Motor neuron (in vitro differentiated cells): ENCODE measurements at regions not wholly inside any gene's neighbourhood (a gene's known extent, or its start where the extent isn't known, plus 50 kb on each side); places are given as distances from the start of the nearest gene placed in this dataset.

Experiments
- ATAC-seq, 8 experiments: fragments of 200-7000 bp; cut with Tn5 transposase; replicated peaks in 6 of 8; 2 replicates each; pipeline ENCODE4 v1.8.0; 2021; ENCODE audit warnings: mild to moderate bottlenecking in 8 of 8, moderate library complexity in 8 of 8
- H3K27ac ChIP-seq, 2 donors: fragments of 250-450 bp; sonication (Bioruptor Pico); 2 replicates each; pipeline ENCODE4 v1.9.0; 2021; ENCODE audit warnings: antibody characterized with exemption in 2 of 2, mild to moderate bottlenecking in 2 of 2, moderate library complexity in 1 of 2
- H3K4me1 ChIP-seq, 2 donors: fragments of 250-450 bp; sonication (Bioruptor Pico); replicated peaks in 1 of 2; 2 replicates each; pipeline ENCODE4 v1.6.1; 2021; ENCODE audit warnings: antibody characterized with exemption in 2 of 2, mild to moderate bottlenecking in 2 of 2, moderate library complexity in 1 of 2
- H3K4me3 ChIP-seq, 5 donors: fragments of 250-450 bp; sonication (Bioruptor Pico); 2 replicates each; pipeline ENCODE4 v1.9.0; 2021; ENCODE audit warnings: antibody characterized with exemption in 5 of 5, mild to moderate bottlenecking in 5 of 5, moderate library complexity in 4 of 5
- WGBS, 10 experiments: fragments of 450-650 bp; shearing (Covaris generic); methylation state at CpG; one replicate each; pipeline ENCODE4 v1.0.0; 2022; 5-methylcytosine and 5-hydroxymethylcytosine counted together
- in situ Hi-C, 9 experiments: fragments of 400-800 bp; cut with MboI; loops; one replicate each; pipeline ENCODE4 v1.15.0; 2021; ENCODE audit warnings: low sequenced_read_pairs in 9 of 9, low pct_unique_long_range_greater_than_20kb in 2 of 9; ENCODE audit not compliant: unreplicated experiment in 9 of 9

DNA sequence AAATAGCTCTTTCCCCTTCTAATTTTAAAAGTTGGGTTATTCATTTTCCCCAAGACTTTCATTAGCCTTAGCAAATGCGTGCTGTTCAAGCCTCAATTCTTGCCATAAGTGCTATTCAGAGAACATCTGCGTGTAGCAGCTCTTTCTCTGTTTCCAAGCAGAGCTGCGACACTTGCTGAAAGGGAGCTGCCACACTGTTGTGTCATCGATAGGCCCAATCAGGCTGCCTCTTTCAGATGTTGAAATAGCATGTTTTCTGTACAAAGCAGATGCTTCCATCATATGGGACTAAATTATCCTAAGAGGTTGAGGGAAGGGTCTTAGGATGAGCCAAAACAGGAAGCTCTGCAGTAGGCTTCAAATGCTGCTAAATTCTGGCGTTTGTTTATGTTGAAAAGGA, 220.9 kb upstream of the CDC14C start:
- in situ Hi-C loops = no loop called here
- 0 to 90% (median 60%) methylated on average over 2 to 5 of the region's 5 CpGs for WGBS, 10 experiments
- Histone ChIP-seq H3K4me3 (no peak overlapping the region), H3K4me1 (peaks cover 0 to 7% of the 10 kb centered on the region in 2 donors), H3K27ac (no peak overlapping the region)
- peak in 2 of 8 experiments; percentile 11 to 38 for ATAC-seq

DNA sequence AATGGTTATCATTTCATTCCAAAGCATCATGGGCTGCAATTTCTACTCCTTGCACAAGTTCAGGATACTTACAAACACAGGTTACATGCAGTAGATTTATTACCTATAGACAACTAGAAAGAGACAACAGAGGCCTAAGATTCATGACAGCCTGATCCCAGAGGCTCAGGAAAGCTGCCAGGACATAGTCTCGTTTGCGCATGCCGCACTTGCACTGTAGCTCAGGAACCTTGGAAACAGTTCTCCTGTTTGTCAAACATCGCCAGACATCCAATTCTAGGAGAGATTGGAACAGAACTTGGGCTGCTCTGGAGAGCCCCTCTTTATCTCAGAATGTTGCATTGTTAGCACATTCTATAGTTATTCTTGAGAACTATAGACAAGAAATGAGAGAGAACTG, 216.2 kb upstream of the CDC14C start:
- ATAC-seq = peak in 4 of 8 experiments; percentile 26 to 85 (median 56)
- Histone ChIP-seq H3K4me3 (no peak overlapping the region), H3K4me1 (peaks cover 0 to 7% of the 10 kb centered on the region in 2 donors), H3K27ac (no peak overlapping the region)
- 17 to 100% (median 84%) methylated on average over 1 to 4 of the region's 4 CpGs; no CpG with 5 or more reads in 4 of the 10 experiments for WGBS, 10 experiments
- in situ Hi-C loops = no loop called here

DNA sequence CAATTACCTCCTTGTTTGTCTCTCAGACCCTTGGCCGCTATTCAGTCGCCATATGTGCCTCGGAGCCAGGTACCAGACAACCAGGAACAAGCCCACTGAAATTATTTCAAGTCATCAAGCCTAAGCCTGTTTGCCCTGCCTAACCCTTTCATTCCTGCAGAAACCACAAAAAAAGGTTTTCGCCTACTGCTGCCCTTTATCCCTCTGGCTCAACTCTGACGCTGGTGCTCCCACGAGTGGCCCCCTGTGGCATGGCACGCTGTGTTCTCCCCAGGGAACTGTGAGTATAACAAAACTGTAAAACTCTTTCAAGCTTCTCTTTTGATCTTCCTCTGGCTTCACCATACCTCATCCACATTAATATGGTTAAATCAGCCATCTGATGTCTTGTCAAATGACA, 215.7 kb upstream of the CDC14C start:
- in situ Hi-C loops = no loop called here
- Histone ChIP-seq H3K27ac (no peak overlapping the region), H3K4me1 (peaks cover 0 to 3% of the 10 kb centered on the region in 2 donors), H3K4me3 (no peak overlapping the region)
- peak in 2 of 8 experiments; percentile 56 to 61 for ATAC-seq
- 10 to 80% (median 52%) methylated on average over 1 to 7 of the region's 7 CpGs; no CpG with 5 or more reads in 2 of the 10 experiments for WGBS, 10 experiments

DNA sequence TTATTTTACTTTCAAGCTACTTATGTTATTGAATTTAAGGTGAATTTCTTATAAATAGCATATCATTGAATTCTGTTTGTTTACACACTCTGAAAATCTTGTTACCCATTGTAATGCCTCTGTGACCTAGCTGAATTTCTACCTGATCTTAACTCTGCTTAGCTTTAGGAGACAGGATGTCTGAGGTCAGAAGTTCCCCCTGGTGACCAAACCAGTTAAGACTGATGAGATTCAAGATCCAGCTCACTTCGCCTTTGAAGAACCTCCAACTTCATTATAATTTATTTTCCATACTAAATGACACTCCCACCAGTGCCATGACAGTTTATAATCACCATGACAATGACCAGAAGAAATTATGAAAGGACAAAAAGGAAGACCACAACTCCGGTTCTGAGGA, 213.4 kb upstream of the CDC14C start:
- no peak overlapping the region for H3K27ac ChIP-seq
- peaks cover 0 to 4% of the 10 kb centered on the region in 2 donors for H3K4me1 ChIP-seq
- WGBS, 10 experiments = 0 to 94% (median 47%) methylated on average over 1 to 2 of the region's 2 CpGs
- peak in 1 of 8 experiments; percentile 38 for ATAC-seq
- in situ Hi-C loops = no loop called here
- H3K4me3 ChIP-seq = no peak overlapping the region

DNA sequence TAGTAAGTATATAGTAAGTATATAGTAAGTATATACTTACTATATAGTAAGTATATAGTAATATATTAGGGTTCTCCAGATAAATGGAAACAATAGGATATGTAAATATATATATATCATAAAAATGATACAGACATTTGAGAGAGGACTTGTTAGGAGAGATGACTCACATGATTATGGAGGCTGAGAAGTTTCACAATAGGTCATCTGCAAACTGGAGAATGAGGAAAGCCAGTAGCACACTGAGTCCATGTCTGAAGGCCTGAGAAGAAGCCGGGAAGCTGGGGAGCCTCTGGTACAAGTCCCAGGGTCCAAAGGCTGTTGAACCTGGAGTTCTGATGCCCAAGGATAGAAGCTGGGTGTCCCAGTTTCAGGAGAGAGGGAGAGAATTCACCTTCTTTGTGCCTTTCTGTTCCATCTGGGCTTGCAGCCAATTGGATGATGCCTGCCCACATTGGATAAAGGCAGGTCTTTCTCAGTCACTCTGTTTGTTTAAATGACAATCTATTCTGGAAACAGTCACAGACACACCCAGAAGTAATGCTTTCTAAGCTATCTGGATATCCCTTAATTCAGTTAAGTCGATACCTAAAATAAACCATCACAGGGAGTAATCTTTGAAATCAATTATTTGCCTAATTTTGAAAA, 205.5 kb upstream of the CDC14C start:
- no peak overlapping the region for H3K4me3 ChIP-seq
- WGBS, 10 experiments = 0 to 100% (median 45%) methylated on average over 1 to 2 of the region's 2 CpGs; no CpG with 5 or more reads in 2 of the 10 experiments
- H3K27ac ChIP-seq = no peak overlapping the region
- peaks cover 0 to 4% of the 10 kb centered on the region in 2 donors for H3K4me1 ChIP-seq
- in situ Hi-C loops = no loop called here
- ATAC-seq = peak in 1 of 8 experiments; percentile 45

DNA sequence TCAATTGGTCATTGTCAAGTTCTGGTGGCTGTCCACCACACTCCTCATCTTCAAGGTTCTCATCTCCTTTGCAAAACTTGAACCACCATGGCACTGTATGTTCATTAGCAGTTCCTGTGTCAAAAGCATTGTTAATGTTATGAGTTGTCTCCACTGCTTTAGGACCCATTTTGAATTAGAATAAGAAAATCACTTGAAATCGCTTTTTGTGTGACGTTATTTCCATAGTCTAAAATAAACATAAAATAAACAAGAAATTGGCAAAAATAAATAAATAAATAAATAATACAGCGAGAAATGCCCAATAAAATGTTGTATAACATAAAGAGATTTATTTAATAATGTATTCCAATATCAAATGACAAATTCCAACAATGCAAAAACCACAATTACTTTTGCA, 195.5 kb upstream of the CDC14C start:
- Histone ChIP-seq H3K4me3 (no peak overlapping the region), H3K4me1 (no peaks in the 10 kb centered on the region), H3K27ac (no peak overlapping the region)
- 22 to 95% (median 81%) methylated on average over 2 to 3 of the region's 3 CpGs for WGBS, 10 experiments
- in situ Hi-C loops = no loop called here
- ATAC-seq = no peak

DNA sequence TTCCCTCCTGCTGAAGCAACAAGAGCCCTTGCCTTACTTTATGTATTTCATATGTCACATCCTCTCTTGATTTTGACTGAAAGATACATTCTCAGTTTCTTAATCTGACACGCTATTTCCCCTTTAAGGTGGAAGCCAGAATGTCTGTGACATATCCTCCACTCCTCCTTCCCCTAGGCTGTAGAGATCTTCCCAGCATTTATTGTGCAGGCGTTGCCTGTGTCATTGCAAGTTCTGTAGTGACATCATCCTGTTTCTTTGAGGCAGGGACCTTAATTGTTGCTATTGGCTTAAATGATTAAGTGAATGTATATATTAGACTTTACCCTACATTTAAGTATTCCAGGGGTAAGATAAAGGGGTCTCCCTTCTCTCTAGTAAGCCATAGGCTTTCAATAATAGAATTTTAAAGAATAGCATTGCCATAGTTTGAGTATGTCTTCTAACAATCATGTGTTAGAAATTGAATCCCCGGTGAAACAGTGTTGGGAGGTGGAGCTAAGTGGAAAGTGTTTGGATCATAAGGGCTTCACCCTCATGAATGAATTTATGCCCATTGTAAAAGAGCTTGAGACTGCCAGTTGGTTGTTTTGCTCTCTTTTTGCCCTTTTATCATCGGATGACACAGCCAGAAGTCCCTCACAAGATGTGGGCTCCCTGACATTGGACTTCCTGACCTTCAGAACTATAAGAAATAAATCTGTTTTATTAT, 189.5 kb upstream of the CDC14C start:
- H3K4me1 ChIP-seq = peaks cover 6 to 11% of the 10 kb centered on the region in 2 donors
- ATAC-seq = peak; percentile 26 to 99 (median 97)
- 0 to 83% (median 58%) methylated on average over 1 to 4 of the region's 4 CpGs; no CpG with 5 or more reads in 1 of the 10 experiments for WGBS, 10 experiments
- H3K27ac ChIP-seq = peak overlapping the region in 1 of 2 donors; percentile 32
- in situ Hi-C loops = no loop called here
- H3K4me3 ChIP-seq = no peak overlapping the region

DNA sequence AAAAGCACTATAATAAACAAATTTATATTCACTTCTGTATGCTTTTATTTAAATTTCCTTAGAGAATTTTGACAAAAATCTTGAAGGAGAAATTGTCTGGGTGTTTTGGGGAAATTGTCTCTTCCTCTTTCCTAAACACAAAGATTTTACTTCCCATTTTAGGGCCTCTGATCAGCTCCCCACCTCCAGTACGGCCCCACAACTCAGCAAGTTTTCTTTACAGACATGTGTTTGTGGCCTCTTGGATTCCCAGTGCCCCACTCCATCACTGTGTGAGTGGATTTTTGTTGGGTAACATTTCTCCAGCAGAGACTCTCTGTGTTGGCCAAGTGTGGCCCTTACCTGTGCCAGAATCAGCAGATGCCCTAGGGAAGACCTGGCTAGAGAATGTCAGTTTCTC, 182.8 kb upstream of the CDC14C start:
- peak in 2 of 8 experiments; percentile 4 to 13 for ATAC-seq
- in situ Hi-C loops = no loop called here
- Histone ChIP-seq H3K4me3 (no peak overlapping the region), H3K4me1 (peaks cover 0 to 15% of the 10 kb centered on the region in 2 donors), H3K27ac (no peak overlapping the region)
- 13 to 100% (median 63%) methylated on average over 1 of the region's 1 CpG; no CpG with 5 or more reads in 4 of the 10 experiments for WGBS, 10 experiments

DNA sequence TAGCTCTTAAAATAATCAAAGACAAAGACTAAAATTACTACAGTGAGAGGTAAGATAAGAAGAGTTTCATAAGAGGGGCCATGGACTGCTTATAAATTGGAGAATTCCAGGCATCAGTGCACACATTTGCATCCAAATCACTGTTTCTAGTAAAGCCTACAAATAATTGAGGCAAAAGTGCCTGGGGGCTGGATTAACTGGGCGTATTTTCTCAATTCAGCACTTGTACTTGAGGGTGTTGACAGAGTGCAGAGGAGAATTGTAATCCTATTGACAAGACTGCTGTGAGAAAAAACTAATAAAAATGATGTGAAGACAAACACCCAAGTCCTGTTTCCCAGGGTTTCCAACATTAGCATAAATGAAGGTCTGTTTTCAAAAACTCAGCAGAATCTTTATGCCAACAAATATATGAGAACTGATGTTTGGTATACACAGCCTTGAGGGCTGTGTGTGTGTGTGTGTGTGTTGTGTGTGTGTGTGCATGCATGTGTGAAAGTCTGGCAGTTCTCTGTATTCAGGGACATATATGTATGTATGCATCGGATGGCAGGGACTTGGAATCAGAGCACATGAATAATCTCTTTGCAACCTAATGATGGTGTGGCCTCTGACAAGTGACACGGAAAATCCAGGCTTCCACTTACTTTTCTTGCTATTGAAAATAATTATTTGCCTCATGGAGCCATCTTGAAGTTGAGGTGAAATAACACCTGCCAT, 182.1 kb upstream of the CDC14C start:
- H3K27ac ChIP-seq = no peak overlapping the region
- H3K4me3 ChIP-seq = no peak overlapping the region
- peaks cover 0 to 15% of the 10 kb centered on the region in 2 donors for H3K4me1 ChIP-seq
- WGBS, 10 experiments = 0 to 73% (median 40%) methylated on average over 1 to 3 of the region's 3 CpGs
- ATAC-seq = peak; percentile 25 to 91 (median 79)
- in situ Hi-C loops = no loop called here

DNA sequence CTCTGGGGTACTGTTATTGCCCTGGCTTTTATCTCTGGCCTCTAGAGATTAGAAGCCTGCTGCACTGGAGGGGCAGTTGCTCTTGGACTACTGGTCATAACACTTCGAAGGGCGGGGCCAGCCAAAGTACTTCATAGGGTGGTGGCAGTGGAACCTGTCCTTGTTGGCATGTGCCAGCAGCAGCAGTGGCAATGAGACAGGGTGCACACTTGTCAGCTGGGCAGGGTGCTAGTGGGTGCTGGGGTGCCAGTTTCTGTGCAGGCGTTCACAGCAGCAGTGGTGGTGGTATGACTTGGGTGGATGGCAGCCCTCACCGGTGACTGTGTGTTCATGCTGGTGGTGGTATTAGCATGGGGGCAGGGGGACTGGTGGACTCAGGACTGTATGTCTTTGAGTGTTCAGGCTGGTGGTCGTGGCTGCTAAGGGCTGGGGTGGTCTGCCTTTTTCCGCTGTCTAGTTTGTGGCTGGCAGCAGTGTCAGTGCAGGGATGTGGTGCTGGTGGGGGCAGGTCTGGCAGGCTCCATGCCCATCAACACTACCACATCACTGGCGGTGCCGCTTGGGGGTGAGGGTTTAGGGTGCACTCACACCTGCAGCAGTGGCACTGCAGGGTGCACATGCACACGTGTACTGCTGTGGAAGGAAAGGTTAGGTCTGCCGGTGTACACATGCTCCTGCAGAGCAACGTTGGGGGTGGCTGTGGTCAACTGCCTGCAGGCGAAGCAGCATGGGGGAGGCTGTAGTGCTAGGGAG, 176.1 kb upstream of the CDC14C start:
- ATAC-seq = no peak
- Histone ChIP-seq H3K27ac (no peak overlapping the region), H3K4me3 (no peak overlapping the region), H3K4me1 (no peaks in the 10 kb centered on the region)
- in situ Hi-C loops = no loop called here
- 17 to 92% (median 80%) methylated on average over 1 to 4 of the region's 12 CpGs; no CpG with 5 or more reads in 5 of the 10 experiments for WGBS, 10 experiments

DNA sequence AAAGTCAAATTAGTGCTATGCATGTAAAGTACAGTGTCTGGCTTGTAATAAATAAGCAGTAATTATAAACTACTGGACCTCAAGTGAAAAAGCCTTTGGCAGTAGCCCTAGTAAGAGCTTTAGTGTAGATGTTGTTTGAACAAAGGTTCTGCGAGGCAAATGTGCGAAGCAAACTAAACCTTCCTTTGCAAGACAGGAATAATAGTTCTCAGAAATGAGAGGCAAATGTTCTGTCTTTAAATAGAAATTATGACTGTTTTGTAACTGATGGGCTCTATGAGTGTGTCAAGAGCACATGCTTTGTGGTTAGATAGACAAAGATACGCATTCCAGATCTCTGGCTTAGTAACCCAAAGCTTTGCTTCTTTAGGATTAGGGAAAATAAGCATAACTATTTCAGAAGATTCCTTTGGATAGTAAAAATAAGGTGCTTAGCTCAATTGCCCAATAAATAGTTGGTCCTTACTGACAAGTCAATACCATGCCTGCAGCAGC, 169.2 kb upstream of the CDC14C start:
- Histone ChIP-seq H3K4me1 (peaks cover 2 to 7% of the 10 kb centered on the region in 2 donors), H3K4me3 (no peak overlapping the region), H3K27ac (no peak overlapping the region)
- WGBS, 10 experiments = 9 to 100% (median 43%) methylated on average over 2 to 3 of the region's 3 CpGs; no CpG with 5 or more reads in 2 of the 10 experiments
- ATAC-seq = peak in 1 of 8 experiments; percentile 32
- in situ Hi-C loops = no loop called here

DNA sequence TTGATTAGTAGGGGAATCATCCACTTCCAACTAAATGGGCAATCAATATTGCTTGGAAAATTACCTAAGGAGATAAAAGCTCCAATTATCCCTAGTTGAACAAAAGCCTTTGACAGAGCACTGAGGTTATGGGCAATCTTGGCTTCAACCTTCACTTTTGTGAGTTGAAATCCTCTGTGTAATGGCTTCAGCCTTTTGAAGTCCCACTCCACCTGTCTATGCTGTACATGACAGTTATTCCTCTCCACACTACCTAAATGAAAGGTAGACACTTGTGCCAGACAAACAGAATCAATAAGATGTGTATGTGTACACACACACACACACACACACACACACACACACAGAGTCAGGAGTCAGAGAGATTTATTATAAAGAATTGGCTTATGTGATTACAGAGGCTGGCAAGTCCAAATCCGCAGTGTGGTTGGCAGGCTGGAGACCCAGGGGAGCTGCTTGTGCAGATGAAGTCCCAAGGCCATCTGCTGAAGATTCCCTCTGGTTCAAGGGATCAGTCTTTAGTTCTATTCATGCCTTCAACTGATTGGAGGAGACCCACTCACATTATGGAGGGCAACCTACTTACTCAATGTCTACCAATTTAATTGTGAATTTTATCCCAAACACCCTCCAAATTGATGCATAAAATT, 164.8 kb upstream of the CDC14C start:
- in situ Hi-C loops = no loop called here
- WGBS, 10 experiments = 0% methylated on average over 1 of the region's 1 CpG; no CpG with 5 or more reads in 7 of the 10 experiments
- H3K4me1 ChIP-seq = peaks cover under 1 to 4% of the 10 kb centered on the region in 2 donors
- H3K4me3 ChIP-seq = no peak overlapping the region
- no peak overlapping the region for H3K27ac ChIP-seq
- ATAC-seq = no peak
